CD8-positive, alpha-beta memory T cell (primary cell): ENCODE measurements at regions not wholly inside any gene's neighbourhood (a gene's known extent, or its start where the extent isn't known, plus 50 kb on each side); places are given as distances from the start of the nearest gene placed in this dataset.

Experiments used
- CTCF ChIA-PET: fragments of 350-600 bp; sonication (Branson Sonifier 250); formaldehyde crosslinking; loops from one replicate; lab custom pipeline; 2021; ENCODE audit warnings: antibody characterized with exemption; lab: Charles Lee
- POLR2A ChIA-PET: fragments of 350-600 bp; sonication (Branson Sonifier 250); formaldehyde crosslinking; loops from one replicate; lab custom pipeline; 2021; ENCODE audit warnings: antibody characterized with exemption; lab: Charles Lee
- DNase-seq, 5 donors: peaks; one replicate each; pipeline versions ENCODE4 v3.0.0 to v3.0.0-alpha.2; 2020 to 2022; ENCODE audit warnings: mixed read lengths in 1 of 5
- H3K27ac ChIP-seq: one replicate; pipeline ENCODE4 v1.7.0; 2013; ENCODE audit warnings: low read depth, mild to moderate bottlenecking, low read length, moderate library complexity
- H3K27me3 ChIP-seq: 2 replicates; pipeline ENCODE4 v1.7.0; 2013; ENCODE audit warnings: low read length, mild to moderate bottlenecking; ENCODE audit not compliant: insufficient read depth, poor library complexity, severe bottlenecking
- H3K36me3 ChIP-seq: 2 replicates; pipeline ENCODE4 v1.7.0; 2013; ENCODE audit warnings: mild to moderate bottlenecking, low read length, moderate library complexity; ENCODE audit not compliant: insufficient read depth
- H3K4me1 ChIP-seq: 2 replicates; pipeline ENCODE4 v1.7.0; 2013; ENCODE audit warnings: mild to moderate bottlenecking, low read length, moderate library complexity; ENCODE audit not compliant: insufficient read depth
- H3K4me3 ChIP-seq: 2 replicates; pipeline ENCODE4 v1.7.0; 2013; ENCODE audit warnings: mild to moderate bottlenecking, low read length
- H3K9me3 ChIP-seq: 2 replicates; pipeline ENCODE4 v1.7.0; 2013; ENCODE audit warnings: mild to moderate bottlenecking, low read length
- H3K27ac Mint-ChIP-seq, 8 donors: one replicate each; pipeline ENCODE4 v1.8.0; 2020 to 2021; ENCODE audit warnings: mixed read lengths in 8 of 8, mild to moderate bottlenecking in 6 of 8, inconsistent platforms in 3 of 8, moderate library complexity in 3 of 8
- H3K27me3 Mint-ChIP-seq, 2 donors: one replicate each; pipeline ENCODE4 v1.8.0; 2020 to 2021; ENCODE audit warnings: mixed read lengths in 2 of 2, mild to moderate bottlenecking in 1 of 2, moderate library complexity in 1 of 2
- H3K36me3 Mint-ChIP-seq, 3 donors: one replicate each; pipeline ENCODE4 v1.8.0; 2020 to 2021; ENCODE audit warnings: mixed read lengths in 3 of 3, inconsistent platforms in 1 of 3, mild to moderate bottlenecking in 1 of 3
- H3K4me1 Mint-ChIP-seq, 3 donors: one replicate each; pipeline ENCODE4 v1.8.0; 2020 to 2021; ENCODE audit warnings: mixed read lengths in 3 of 3, inconsistent platforms in 1 of 3, mild to moderate bottlenecking in 1 of 3
- H3K4me3 Mint-ChIP-seq, 7 donors: one replicate each; pipeline ENCODE4 v1.8.0; 2020 to 2021; ENCODE audit warnings: mixed read lengths in 7 of 7, mild to moderate bottlenecking in 6 of 7, moderate library complexity in 4 of 7, inconsistent platforms in 2 of 7
- H3K9me3 Mint-ChIP-seq, 5 donors: one replicate each; pipeline ENCODE4 v1.8.0; 2020 to 2022; ENCODE audit warnings: mixed read lengths in 5 of 5, mild to moderate bottlenecking in 3 of 5, moderate library complexity in 2 of 5, inconsistent platforms in 1 of 5

GRCh38 chr13:50158385-50159165 lies 143.3 kb downstream of the KCNRG start:
- no peak overlapping the region for H3K27ac Mint-ChIP-seq
- peaks cover under 1 to 3% (median under 1%) of the 10 kb centered on the region in 3 donors for H3K4me1 Mint-ChIP-seq
- Histone ChIP-seq H3K9me3 (no peaks in the 10 kb centered on the region), H3K4me3 (no peak overlapping the region), H3K27me3 (no peaks in the 10 kb centered on the region), H3K4me1 (no peaks in the 10 kb centered on the region), H3K36me3 (no peaks in the 10 kb centered on the region), H3K27ac (no peak overlapping the region)
- no peak for DNase-seq
- peaks cover 0 to 4% (median 0%) of the 10 kb centered on the region in 3 donors for H3K36me3 Mint-ChIP-seq
- H3K27me3 Mint-ChIP-seq = no peaks in the 10 kb centered on the region
- POLR2A ChIA-PET = no interaction called here
- CTCF ChIA-PET = no interaction called here
- H3K4me3 Mint-ChIP-seq = no peak overlapping the region
- no peaks in the 10 kb centered on the region for H3K9me3 Mint-ChIP-seq

- no peaks in the 10 kb centered on the region for H3K36me3 ChIP-seq
- no peaks in the 10 kb centered on the region for H3K4me1 ChIP-seq
- no peak for DNase-seq
- H3K27me3 ChIP-seq = no peaks in the 10 kb centered on the region
- no peak overlapping the region for H3K27ac Mint-ChIP-seq
- ChIA-PET CTCF (no interaction called here), POLR2A (interaction anchor here (0.7 kb wide), 1 partner anchor 247 kb away, joined by 3 read pairs; no protein-coding TSS in a partner anchor)
- H3K27ac ChIP-seq = no peak overlapping the region
- no peaks in the 10 kb centered on the region for H3K4me1 Mint-ChIP-seq
- H3K4me3 Mint-ChIP-seq = no peak overlapping the region
- no peaks in the 10 kb centered on the region for H3K9me3 Mint-ChIP-seq
- peaks cover 0 to 4% (median 0%) of the 10 kb centered on the region in 3 donors for H3K36me3 Mint-ChIP-seq
- no peaks in the 10 kb centered on the region for H3K9me3 ChIP-seq
- H3K4me3 ChIP-seq = no peak overlapping the region
- no peaks in the 10 kb centered on the region for H3K27me3 Mint-ChIP-seq
Observed at GRCh38 chr13:50159607-50160006, 144.4 kb downstream of the KCNRG start.

- Mint-ChIP-seq H3K4me1 (no peaks in the 10 kb centered on the region), H3K36me3 (peaks cover 0 to 4% (median 0%) of the 10 kb centered on the region in 3 donors), H3K27ac (no peak overlapping the region), H3K9me3 (no peaks in the 10 kb centered on the region), H3K4me3 (no peak overlapping the region), H3K27me3 (no peaks in the 10 kb centered on the region)
- ChIA-PET POLR2A (no interaction called here), CTCF (no interaction called here)
- Histone ChIP-seq H3K4me1 (no peaks in the 10 kb centered on the region), H3K36me3 (no peaks in the 10 kb centered on the region), H3K4me3 (no peak overlapping the region), H3K27ac (no peak overlapping the region), H3K9me3 (no peaks in the 10 kb centered on the region), H3K27me3 (no peaks in the 10 kb centered on the region)
- DNase-seq = no peak
Observed at GRCh38 chr13:50161052-50161451, 145.8 kb downstream of the KCNRG start.

- no peak for DNase-seq
- ChIA-PET CTCF (no interaction called here), POLR2A (no interaction called here)
- H3K27ac Mint-ChIP-seq = no peak overlapping the region
- no peaks in the 10 kb centered on the region for H3K36me3 ChIP-seq
- H3K4me3 Mint-ChIP-seq = no peak overlapping the region
- no peak overlapping the region for H3K4me3 ChIP-seq
- no peaks in the 10 kb centered on the region for H3K9me3 ChIP-seq
- no peak overlapping the region for H3K27ac ChIP-seq
- no peaks in the 10 kb centered on the region for H3K4me1 Mint-ChIP-seq
- H3K9me3 Mint-ChIP-seq = no peaks in the 10 kb centered on the region
- no peaks in the 10 kb centered on the region for H3K4me1 ChIP-seq
- H3K36me3 Mint-ChIP-seq = peaks cover 0 to 2% (median 0%) of the 10 kb centered on the region in 3 donors
- H3K27me3 Mint-ChIP-seq = no peaks in the 10 kb centered on the region
- H3K27me3 ChIP-seq = no peaks in the 10 kb centered on the region
Observed at GRCh38 chr13:50162001-50162400, 146.8 kb downstream of the KCNRG start.

- Mint-ChIP-seq H3K4me1 (no peaks in the 10 kb centered on the region), H3K4me3 (no peak overlapping the region), H3K36me3 (peaks cover 0 to 2% (median 0%) of the 10 kb centered on the region in 3 donors)
Observed at GRCh38 chr13:50162567-50162966, 147.3 kb downstream of the KCNRG start.

GRCh38 chr13:50167224-50167947 lies 152.1 kb downstream of the KCNRG start:
- no peak for DNase-seq
- Histone ChIP-seq H3K27me3 (no peaks in the 10 kb centered on the region), H3K36me3 (no peaks in the 10 kb centered on the region), H3K4me3 (no peak overlapping the region), H3K27ac (no peak overlapping the region), H3K4me1 (no peaks in the 10 kb centered on the region), H3K9me3 (no peaks in the 10 kb centered on the region)
- H3K27ac Mint-ChIP-seq = no peak overlapping the region
- CTCF ChIA-PET = interaction anchor here (0.7 kb wide), 1 partner anchor 102 kb away, joined by 4 read pairs; no protein-coding TSS in a partner anchor
- no peaks in the 10 kb centered on the region for H3K36me3 Mint-ChIP-seq
- no peaks in the 10 kb centered on the region for H3K9me3 Mint-ChIP-seq
- H3K4me3 Mint-ChIP-seq = no peak overlapping the region
- H3K4me1 Mint-ChIP-seq = no peaks in the 10 kb centered on the region
- no peaks in the 10 kb centered on the region for H3K27me3 Mint-ChIP-seq
- POLR2A ChIA-PET = no interaction called here

More at GRCh38 chr13:50162567-50162966, 147.3 kb downstream of the KCNRG start:
- Mint-ChIP-seq H3K27me3 (no peaks in the 10 kb centered on the region), H3K27ac (no peak overlapping the region), H3K9me3 (no peaks in the 10 kb centered on the region)
- no peaks in the 10 kb centered on the region for H3K36me3 ChIP-seq
- H3K4me1 ChIP-seq = no peaks in the 10 kb centered on the region
- no peak for DNase-seq
- H3K4me3 ChIP-seq = no peak overlapping the region
- no peaks in the 10 kb centered on the region for H3K27me3 ChIP-seq
- ChIA-PET POLR2A (no interaction called here), CTCF (no interaction called here)
- no peaks in the 10 kb centered on the region for H3K9me3 ChIP-seq
- no peak overlapping the region for H3K27ac ChIP-seq

- no peaks in the 10 kb centered on the region for H3K27me3 Mint-ChIP-seq
- ChIA-PET CTCF (interaction anchor here (0.7 kb wide), 1 partner anchor 101 kb away, joined by 4 read pairs; no protein-coding TSS in a partner anchor), POLR2A (no interaction called here)
- no peaks in the 10 kb centered on the region for H3K9me3 Mint-ChIP-seq
- Histone ChIP-seq H3K36me3 (no peaks in the 10 kb centered on the region), H3K4me3 (no peak overlapping the region), H3K4me1 (no peaks in the 10 kb centered on the region), H3K9me3 (no peaks in the 10 kb centered on the region), H3K27ac (no peak overlapping the region), H3K27me3 (no peaks in the 10 kb centered on the region)
- peak overlapping the region in 1 of 8 donors; percentile 55 for H3K27ac Mint-ChIP-seq
- H3K4me3 Mint-ChIP-seq = no peak overlapping the region
- no peaks in the 10 kb centered on the region for H3K4me1 Mint-ChIP-seq
- no peak for DNase-seq
- H3K36me3 Mint-ChIP-seq = no peaks in the 10 kb centered on the region
Observed at GRCh38 chr13:50167967-50168366, 152.7 kb downstream of the KCNRG start.

- Histone ChIP-seq H3K27me3 (no peaks in the 10 kb centered on the region), H3K4me3 (no peak overlapping the region), H3K4me1 (no peaks in the 10 kb centered on the region), H3K36me3 (no peaks in the 10 kb centered on the region), H3K9me3 (no peaks in the 10 kb centered on the region), H3K27ac (no peak overlapping the region)
- H3K4me3 Mint-ChIP-seq = no peak overlapping the region
- POLR2A ChIA-PET = no interaction called here
- CTCF ChIA-PET = no interaction called here
- H3K36me3 Mint-ChIP-seq = no peaks in the 10 kb centered on the region
- no peaks in the 10 kb centered on the region for H3K27me3 Mint-ChIP-seq
- no peaks in the 10 kb centered on the region for H3K4me1 Mint-ChIP-seq
- no peaks in the 10 kb centered on the region for H3K9me3 Mint-ChIP-seq
- H3K27ac Mint-ChIP-seq = no peak overlapping the region
- no peak for DNase-seq
Observed at GRCh38 chr13:50168786-50169185, 153.5 kb downstream of the KCNRG start.
